ENCODE measurements at regions not wholly inside any gene's neighbourhood (a gene's known extent, or its start where the extent isn't known, plus 50 kb on each side); places are given as distances from the start of the nearest gene placed in this dataset.
"Not testable (repeated sequence)": the region's sequence is repeated elsewhere in the genome, so short reads cannot be mapped to it uniquely, and the experiment has no call there.

GRCh38 chr15:30816430-30816829 lies 87.3 kb upstream of the FAN1 start:
- CTCF ChIA-PET, result no interaction called here
- no peak for ATAC-seq
- Histone ChIP-seq H3K79me2 (ENCODE audit: control insufficient read depth, insufficient read depth, low read length) (no peaks in the 10 kb centered on the region), H3K36me3 (ENCODE audit: control insufficient read depth in 2 of 2, insufficient read depth in 2 of 2, low read length in 1 of 2) (no peaks in the 10 kb centered on the region), H3K4me3 (no peak overlapping the region), H3K4me2 (ENCODE audit: control insufficient read depth, insufficient read depth) (no peak overlapping the region), H2AFZ (ENCODE audit: control insufficient read depth, low read depth, low read length) (no peak overlapping the region), H3K4me1 (ENCODE audit: control insufficient read depth, insufficient read depth, low read length) (no peaks in the 10 kb centered on the region), H3K9me3 (replicated peaks; ENCODE audit: control insufficient read depth, insufficient read depth, low read length) (no peaks in the 10 kb centered on the region), H4K20me1 (ENCODE audit: control insufficient read depth, insufficient read depth) (no peaks in the 10 kb centered on the region), H3K27me3 (replicated peaks in 1 of 2; ENCODE audit: control insufficient read depth in 2 of 2, insufficient read depth in 2 of 2, low read length in 1 of 2) (no peaks in the 10 kb centered on the region), H3K27ac (ENCODE audit: control insufficient read depth, insufficient read depth) (no peak overlapping the region), H3K9ac (ENCODE audit: control insufficient read depth, insufficient read depth, low read length) (no peak overlapping the region)
- WGBS (ENCODE audit: insufficient coverage, insufficient replicate concordance, low lambda C conversion rate, missing lambda C conversion rate), result 52% methylated on average over 18 of the region's 19 CpGs
- intact Hi-C loops (cut with micrococcal nuclease; ENCODE audit: unreplicated experiment), result no loop called here
- BruUV-seq (replicated peaks), result no TSS peak
- TF ChIP-seq, protein P1, sequence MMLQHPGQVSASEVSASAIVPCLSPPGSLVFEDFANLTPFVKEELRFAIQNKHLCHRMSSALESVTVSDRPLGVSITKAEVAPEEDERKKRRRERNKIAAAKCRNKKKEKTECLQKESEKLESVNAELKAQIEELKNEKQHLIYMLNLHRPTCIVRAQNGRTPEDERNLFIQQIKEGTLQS (IDR thresholded peaks at IDR 0.05; ENCODE audit: borderline replicate concordance, extremely low read depth, low read depth, low read length), result no peak
- TF ChIP-seq, protein P2, sequence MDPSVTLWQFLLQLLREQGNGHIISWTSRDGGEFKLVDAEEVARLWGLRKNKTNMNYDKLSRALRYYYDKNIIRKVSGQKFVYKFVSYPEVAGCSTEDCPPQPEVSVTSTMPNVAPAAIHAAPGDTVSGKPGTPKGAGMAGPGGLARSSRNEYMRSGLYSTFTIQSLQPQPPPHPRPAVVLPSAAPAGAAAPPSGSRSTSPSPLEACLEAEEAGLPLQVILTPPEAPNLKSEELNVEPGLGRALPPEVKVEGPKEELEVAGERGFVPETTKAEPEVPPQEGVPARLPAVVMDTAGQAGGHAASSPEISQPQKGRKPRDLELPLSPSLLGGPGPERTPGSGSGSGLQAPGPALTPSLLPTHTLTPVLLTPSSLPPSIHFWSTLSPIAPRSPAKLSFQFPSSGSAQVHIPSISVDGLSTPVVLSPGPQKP (IDR thresholded peaks at IDR 0.05; ENCODE audit: low read depth, low read length), result no peak
- TF ChIP-seq PAX8 (IDR thresholded peaks at IDR 0.05) (no peak), NFIC (IDR thresholded peaks at IDR 0.05; ENCODE audit: low read depth, low read length) (no peak), CBFB (IDR thresholded peaks at IDR 0.05; ENCODE audit: low read depth) (no peak), HCFC1 (IDR thresholded peaks at IDR 0.05; ENCODE audit: low read length) (no peak), SIN3A (IDR thresholded peaks at IDR 0.05; ENCODE audit: low read depth, low read length) (no peak)
- RAD21 ChIA-PET (ENCODE audit: unreplicated experiment), result no interaction called here
- in situ Hi-C loops (cut with MboI), result no loop called here
- DNase-seq (ENCODE audit: low read depth, low spot score), result no peak
- POLR2A ChIA-PET, result no interaction called here
- FAIRE-seq, result no peak
- SMC1A ChIA-PET (ENCODE audit: uncharacterized antibody, unreplicated experiment), result interaction anchor here (0.5 kb wide), 1 partner anchor 301 kb away, joined by 3 read pairs; no protein-coding TSS in a partner anchor

GRCh38 chr15:30823068-30823813 lies 80.5 kb upstream of the FAN1 start:
- SMC1A ChIA-PET (ENCODE audit: uncharacterized antibody, unreplicated experiment); H3K79me2 ChIP-seq (ENCODE audit: control insufficient read depth, insufficient read depth, low read length); H3K27ac ChIP-seq (ENCODE audit: control insufficient read depth, insufficient read depth); RAD21 ChIA-PET (ENCODE audit: unreplicated experiment); in situ Hi-C loops (cut with MboI); H4K20me1 ChIP-seq (ENCODE audit: control insufficient read depth, insufficient read depth); DNase-seq (ENCODE audit: low read depth, low spot score); H3K4me1 ChIP-seq (ENCODE audit: control insufficient read depth, insufficient read depth, low read length); H3K4me2 ChIP-seq (ENCODE audit: control insufficient read depth, insufficient read depth); POLR2A ChIA-PET; intact Hi-C loops (cut with micrococcal nuclease; ENCODE audit: unreplicated experiment); H3K27me3 ChIP-seq (replicated peaks in 1 of 2; ENCODE audit: control insufficient read depth in 2 of 2, insufficient read depth in 2 of 2, low read length in 1 of 2); H3K9ac ChIP-seq (ENCODE audit: control insufficient read depth, insufficient read depth, low read length); H2AFZ ChIP-seq (ENCODE audit: control insufficient read depth, low read depth, low read length); H3K36me3 ChIP-seq (ENCODE audit: control insufficient read depth in 2 of 2, insufficient read depth in 2 of 2, low read length in 1 of 2); CTCF ChIA-PET; ATAC-seq; FAIRE-seq; H3K4me3 ChIP-seq; BruUV-seq (replicated peaks); H3K9me3 ChIP-seq (replicated peaks; ENCODE audit: control insufficient read depth, insufficient read depth, low read length): not testable (repeated sequence)
- WGBS (ENCODE audit: insufficient coverage, insufficient replicate concordance, low lambda C conversion rate, missing lambda C conversion rate), result 80% methylated on average over 14 of the region's 15 CpGs
